Astrocyte of the cerebellum (primary cell): ENCODE measurements at regions not wholly inside any gene's neighbourhood (a gene's known extent, or its start where the extent isn't known, plus 50 kb on each side); places are given as distances from the start of the nearest gene placed in this dataset.

Experiments used
- DNase-seq: peaks from one replicate; pipeline ENCODE4 v3.0.0-alpha.2; 2011; ENCODE audit warnings: low read depth
- H3K4me3 ChIP-seq: 2 replicates; pipeline ENCODE4 v1.5.1; 2011; ENCODE audit warnings: mild to moderate bottlenecking, low read depth, low read length, moderate library complexity
- in situ Hi-C: cut with HindIII; loops from 2 replicates; pipeline ENCODE4 v1.10.0; 2017; ENCODE audit warnings: low sequenced_read_pairs
- TF ChIP-seq, protein P1 (sequence below): IDR thresholded peaks from 2 replicates; pipeline ENCODE4 v1.5.1; 2012; ENCODE audit warnings: low read length, low read depth, moderate library complexity, mild to moderate bottlenecking; ENCODE audit errors: missing control alignments

DNA sequence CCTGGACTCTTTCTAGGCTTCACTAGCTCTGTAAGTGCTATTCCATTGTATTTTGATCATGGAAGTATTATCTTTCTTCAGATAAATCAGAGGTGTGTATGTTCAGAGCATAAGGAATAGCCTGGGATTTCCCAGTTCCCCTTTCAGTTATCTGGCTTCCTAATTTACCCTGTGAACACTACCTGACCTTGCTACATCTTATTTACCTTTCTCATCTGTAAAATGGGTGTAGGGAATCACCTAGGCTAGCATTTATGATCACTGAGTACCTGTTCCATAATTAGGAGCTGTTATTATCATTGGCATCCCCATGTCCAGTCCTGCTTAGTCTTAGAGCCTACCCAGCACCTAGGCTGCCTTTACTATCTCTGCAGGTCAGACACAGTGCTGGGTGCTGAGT is 149.3 kb upstream of the NR2F2 start:
- DNase-seq: no peak
- in situ Hi-C loops: no loop called here
- TF ChIP-seq, protein P1, sequence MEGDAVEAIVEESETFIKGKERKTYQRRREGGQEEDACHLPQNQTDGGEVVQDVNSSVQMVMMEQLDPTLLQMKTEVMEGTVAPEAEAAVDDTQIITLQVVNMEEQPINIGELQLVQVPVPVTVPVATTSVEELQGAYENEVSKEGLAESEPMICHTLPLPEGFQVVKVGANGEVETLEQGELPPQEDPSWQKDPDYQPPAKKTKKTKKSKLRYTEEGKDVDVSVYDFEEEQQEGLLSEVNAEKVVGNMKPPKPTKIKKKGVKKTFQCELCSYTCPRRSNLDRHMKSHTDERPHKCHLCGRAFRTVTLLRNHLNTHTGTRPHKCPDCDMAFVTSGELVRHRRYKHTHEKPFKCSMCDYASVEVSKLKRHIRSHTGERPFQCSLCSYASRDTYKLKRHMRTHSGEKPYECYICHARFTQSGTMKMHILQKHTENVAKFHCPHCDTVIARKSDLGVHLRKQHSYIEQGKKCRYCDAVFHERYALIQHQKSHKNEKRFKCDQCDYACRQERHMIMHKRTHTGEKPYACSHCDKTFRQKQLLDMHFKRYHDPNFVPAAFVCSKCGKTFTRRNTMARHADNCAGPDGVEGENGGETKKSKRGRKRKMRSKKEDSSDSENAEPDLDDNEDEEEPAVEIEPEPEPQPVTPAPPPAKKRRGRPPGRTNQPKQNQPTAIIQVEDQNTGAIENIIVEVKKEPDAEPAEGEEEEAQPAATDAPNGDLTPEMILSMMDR: no peak
- H3K4me3 ChIP-seq: no peak overlapping the region

DNA sequence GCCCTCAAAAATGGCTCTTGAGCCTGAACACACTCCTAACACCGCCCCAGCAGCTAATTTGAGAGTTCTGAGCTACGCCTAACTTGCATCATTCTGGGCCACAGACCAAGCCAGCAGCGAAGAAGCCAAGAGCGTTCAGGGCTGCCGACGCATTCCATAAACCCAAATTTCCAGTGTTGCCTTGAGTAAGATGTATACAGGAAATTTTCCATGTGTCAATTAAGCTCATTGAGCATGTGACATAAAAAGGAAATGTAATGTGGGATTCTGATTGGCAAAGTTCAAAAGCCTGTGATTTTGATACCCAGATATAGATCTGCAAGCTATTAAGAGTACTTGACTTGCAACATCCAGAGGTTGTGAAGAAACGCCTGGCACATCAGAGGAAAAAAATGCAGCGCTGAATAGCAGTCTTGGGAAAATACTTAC is 148.6 kb upstream of the NR2F2 start:
- no peak for DNase-seq
- in situ Hi-C loops: no loop called here
- H3K4me3 ChIP-seq: no peak overlapping the region
- TF ChIP-seq, protein P1: no peak

DNA sequence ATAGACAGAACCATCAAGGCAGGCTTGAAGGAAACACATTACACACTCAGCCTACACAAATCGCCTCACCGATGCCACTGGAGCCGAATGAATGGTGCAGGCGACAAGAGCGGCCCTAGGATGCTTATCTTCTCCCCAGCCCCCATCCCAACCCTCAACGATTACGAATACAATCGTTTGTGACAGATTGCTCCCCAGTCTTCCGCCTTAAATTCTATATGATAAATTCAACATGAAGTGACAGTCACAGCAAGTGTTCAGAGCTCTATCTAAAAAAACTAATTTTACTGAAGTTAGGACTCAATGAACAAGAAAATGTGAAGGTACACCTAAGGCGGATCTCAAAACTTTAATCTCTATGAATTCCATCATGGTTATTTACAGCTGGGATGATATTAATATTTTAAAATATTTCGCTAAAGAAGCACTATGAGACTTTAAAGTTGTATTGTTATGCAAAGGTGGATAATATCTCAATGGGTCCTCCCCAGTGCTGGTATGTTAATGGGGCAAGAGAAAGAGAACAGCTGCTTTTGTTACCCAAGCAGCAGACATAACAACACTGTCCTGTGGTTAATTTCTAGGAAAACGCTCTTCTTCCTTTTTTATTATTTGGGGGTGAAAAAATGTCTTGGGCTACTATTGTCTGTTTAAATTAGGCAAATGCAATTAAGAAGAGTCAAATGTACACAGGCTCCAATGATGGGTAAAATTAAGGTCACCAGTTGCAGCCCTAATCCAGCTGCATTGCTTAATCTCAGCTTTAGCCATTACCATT is 147.6 kb upstream of the NR2F2 start:
- in situ Hi-C loops: no loop called here
- no peak overlapping the region for H3K4me3 ChIP-seq
- no peak for DNase-seq
- TF ChIP-seq, protein P1: no peak

DNA sequence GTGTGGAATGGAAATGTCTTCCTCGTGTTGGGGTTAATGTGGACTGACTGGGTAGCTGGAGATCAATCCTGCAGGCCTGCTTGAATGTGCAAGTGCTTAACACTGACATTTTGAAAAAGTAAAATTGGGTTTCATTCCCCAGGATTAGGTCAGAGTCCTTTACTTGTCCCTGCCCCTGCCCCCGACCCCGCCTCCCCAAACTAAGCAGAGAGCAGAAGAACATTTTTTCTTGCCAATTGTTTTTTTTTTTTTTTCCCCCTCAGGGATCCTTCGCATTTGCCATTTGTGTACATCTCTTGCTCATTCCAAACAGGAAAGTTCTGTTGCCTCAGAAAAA is 147.0 kb upstream of the NR2F2 start:
- in situ Hi-C loops: no loop called here
- no peak for DNase-seq
- TF ChIP-seq, protein P1: no peak
- H3K4me3 ChIP-seq: no peak overlapping the region

GRCh38 chr15:96183867-96184266 is 146.6 kb upstream of the NR2F2 start:
- in situ Hi-C loops: no loop called here
- H3K4me3 ChIP-seq: no peak overlapping the region
- TF ChIP-seq, protein P1: no peak
- no peak for DNase-seq

DNA sequence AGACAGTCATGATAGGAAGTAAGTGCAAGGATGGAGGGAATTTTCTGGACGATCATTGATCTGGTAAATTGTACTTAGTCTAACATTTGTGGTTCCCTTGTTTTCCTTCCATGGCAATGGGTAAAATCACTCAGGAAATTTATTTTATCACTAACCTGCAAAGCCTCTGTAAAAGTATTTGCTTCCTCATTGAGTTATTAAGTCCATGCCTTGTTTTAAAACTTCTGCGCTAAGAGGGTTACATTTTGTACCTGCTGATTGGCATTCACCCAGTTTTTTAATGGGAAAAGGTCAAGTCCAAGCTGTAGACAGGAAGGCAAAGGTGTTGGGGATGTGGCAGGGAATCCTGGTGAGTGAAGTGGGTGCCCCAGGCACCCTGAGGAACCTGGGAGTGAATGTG is 146.2 kb upstream of the NR2F2 start:
- in situ Hi-C loops: no loop called here
- no peak overlapping the region for H3K4me3 ChIP-seq
- no peak for DNase-seq
- TF ChIP-seq, protein P1: no peak
